ENCODE measurements at regions not wholly inside any gene's neighbourhood (a gene's known extent, or its start where the extent isn't known, plus 50 kb on each side); places are given as distances from the start of the nearest gene placed in this dataset.
A peak's percentile ranks its signal among the peaks of the same experiment; 100 is the strongest.

- Histone ChIP-seq H3K4me2 (ENCODE audit: insufficient read depth in 1 of 2, low read depth in 2 of 2, low read length in 2 of 2) (no peak overlapping the region), H3K9ac (replicated peaks in 1 of 4; ENCODE audit: extremely low read depth in 1 of 4, low read depth in 3 of 4, low read length in 3 of 4) (no peak overlapping the region), H2BK5ac (ENCODE audit: low read depth, low read length) (no peak overlapping the region), H3K18ac (ENCODE audit: extremely low read depth, low read length) (no peak overlapping the region), H3K4me3 (ENCODE audit: extremely low read depth in 1 of 4, insufficient read depth in 2 of 4, low read depth in 3 of 4, low read length in 4 of 4) (no peak overlapping the region), H3K79me2 (ENCODE audit: control insufficient read depth in 1 of 2, insufficient read depth in 2 of 2, low read length in 2 of 2) (no peaks in the 10 kb centered on the region), H3K27me3 (replicated peaks in 1 of 4; ENCODE audit: control insufficient read depth in 3 of 4, extremely low read depth in 1 of 4, insufficient read depth in 3 of 4, low read length in 3 of 4) (no peaks in the 10 kb centered on the region), H3K56ac (replicated peaks; ENCODE audit: insufficient read length, low read depth, low read length) (no peak overlapping the region), H2BK12ac (ENCODE audit: low read depth, low read length) (no peak overlapping the region), H2BK20ac (ENCODE audit: low read length) (no peak overlapping the region), H4K5ac (ENCODE audit: insufficient read length, low read depth, low read length) (no peak overlapping the region), H3K4me1 (replicated peaks in 1 of 4; ENCODE audit: control insufficient read depth in 3 of 4, insufficient read depth in 4 of 4, low read length in 3 of 4) (peaks cover 0 to 23% (median 13%) of the 10 kb centered on the region in 4 experiments; a peak in 6 of 7 replicates), H3K9me3 (ENCODE audit: insufficient read depth in 2 of 2, low read depth in 1 of 2, low read length in 1 of 2) (no peaks in the 10 kb centered on the region), H4K20me1 (replicated peaks in 1 of 2; ENCODE audit: control insufficient read depth in 1 of 2, insufficient read depth in 2 of 2, low read length in 2 of 2) (peaks cover 2% of the 10 kb centered on the region in 2 experiments), H3K14ac (ENCODE audit: insufficient read length) (no peak overlapping the region), H2AFZ (ENCODE audit: low read length) (no peak overlapping the region), H3K27ac (ENCODE audit: low read depth, low read length) (no peak overlapping the region), H3K23ac (ENCODE audit: insufficient read length) (no peak overlapping the region), H2AK5ac (ENCODE audit: low read depth, low read length) (0 out of 2 replicates have a peak overlapping the region, but pooled peaks have one; percentile 8), H3K79me1 (ENCODE audit: low read depth, low read length) (no peaks in the 10 kb centered on the region), H4K8ac (ENCODE audit: extremely low read depth, insufficient read depth, low read length) (peak overlapping the region; percentile 53; the same call in 1 of the 2 replicates), H3K36me3 (ENCODE audit: control insufficient read depth in 2 of 4, insufficient read depth in 4 of 4, low read length in 3 of 4) (no peaks in the 10 kb centered on the region), H2BK120ac (replicated peaks; ENCODE audit: low read depth, low read length) (no peak overlapping the region), H4K91ac (replicated peaks; ENCODE audit: insufficient read length, low read length) (no peak overlapping the region), H3K4ac (replicated peaks; ENCODE audit: insufficient read length, low read depth, low read length) (peak overlapping the region; percentile 79), H3K23me2 (ENCODE audit: low read depth, low read length) (no peaks in the 10 kb centered on the region), H2BK15ac (ENCODE audit: low read length) (no peak overlapping the region)
- no peak for TF ChIP-seq YY1 (IDR thresholded peaks at IDR 0.05; ENCODE audit: low read depth, low read length)
- no peak for TF ChIP-seq POU5F1 (IDR thresholded peaks at IDR 0.05; ENCODE audit: low read depth, low read length)
- TF ChIP-seq KDM1A (IDR thresholded peaks at IDR 0.05; ENCODE audit: borderline replicate concordance, low read length) = no peak
- TF ChIP-seq TBP (IDR thresholded peaks at IDR 0.05; ENCODE audit: low read depth, low read length) = no peak
- FAIRE-seq (no peak), DNase-seq (ENCODE audit: low read depth in 1 of 2, low spot score in 2 of 2) (no peak)
- WGBS, 2 experiments (ENCODE audit: extremely low coverage in 1 of 2, insufficient coverage in 1 of 2, insufficient read length in 1 of 2, insufficient replicate concordance in 2 of 2, low coverage in 1 of 2, low lambda C conversion rate in 2 of 2, missing lambda C conversion rate in 1 of 2) = 91% methylated on average over 8 of the region's 8 CpGs; no CpG with 5 or more reads in 1 of the 2 experiments
- ChIA-PET CTCF (ENCODE audit: partially characterized antibody) (interaction anchor here (0.6 to 1.2 kb wide), 2 partner anchors 9 to 21 kb away, joined by 3 read pairs; no protein-coding TSS in a partner anchor), POLR2A (ENCODE audit: partially characterized antibody) (no interaction called here)
Observed at GRCh38 chr11:134500621-134501020, 88.6 kb upstream of the B3GAT1 start.
